OCI-LY1 (cell line): ENCODE measurements at regions not wholly inside any gene's neighbourhood (a gene's known extent, or its start where the extent isn't known, plus 50 kb on each side); places are given as distances from the start of the nearest gene placed in this dataset.

Experiments
- CTCF ChIP-seq: fragments of 200-600 bp; sonication (generic), shearing (Covaris generic); IDR thresholded peaks from 2 replicates; pipeline ENCODE4 v1.5.1; 2017; ENCODE audit warnings: mild to moderate bottlenecking, antibody characterized with exemption, low read length, moderate library complexity, mixed read lengths
- EZH2 ChIP-seq: fragments of 200-600 bp; sonication (generic), shearing (Covaris generic); IDR thresholded peaks from 2 replicates; pipeline ENCODE4 v1.8.0; 2017; ENCODE audit warnings: borderline replicate concordance, mixed run types, mild to moderate bottlenecking, antibody characterized with exemption, low read length, moderate library complexity, mixed read lengths

- TF ChIP-seq CTCF (no peak), EZH2 (no peak)
Observed at GRCh38 chr12:60035835-60036234, 440.0 kb downstream of the SLC16A7 start.
